HG03159 (cell line): ENCODE measurements at regions not wholly inside any gene's neighbourhood (a gene's known extent, or its start where the extent isn't known, plus 50 kb on each side); places are given as distances from the start of the nearest gene placed in this dataset.
"Not testable (repeated sequence)": the region's sequence is repeated elsewhere in the genome, so short reads cannot be mapped to it uniquely, and the experiment has no call there.

Experiments used
- ATAC-seq: cut with Tn5 transposase; IDR thresholded peaks from one replicate; pipeline ENCODE4 v1.9.1; 2021; ENCODE audit warnings: mild to moderate bottlenecking, moderate library complexity; ENCODE audit not compliant: unreplicated experiment

GRCh38 chr6:80942911-80943310 lies 809.6 kb downstream of the TENT5A start:
- ATAC-seq, result no peak

- ATAC-seq, result no peak
Observed at GRCh38 chr6:80940976-80941375, 811.5 kb downstream of the TENT5A start.

- no peak for ATAC-seq
Observed at GRCh38 chr6:80940571-80940970, 811.9 kb downstream of the TENT5A start.

- no peak for ATAC-seq
Observed at GRCh38 chr6:80939898-80940297, 812.6 kb downstream of the TENT5A start.

- no peak for ATAC-seq
Observed at GRCh38 chr6:80939480-80939879, 813.0 kb downstream of the TENT5A start.

- no peak for ATAC-seq
Observed at GRCh38 chr6:80938131-80938530, 814.4 kb downstream of the TENT5A start.

- ATAC-seq, result no peak
Observed at GRCh38 chr6:80932359-80932758, 820.1 kb downstream of the TENT5A start.

GRCh38 chr6:80930376-80930775 lies 822.1 kb downstream of the TENT5A start:
- no peak for ATAC-seq

GRCh38 chr6:80923816-80924215 lies 817.3 kb downstream of the BCKDHB start:
- ATAC-seq, result no peak

- no peak for ATAC-seq
Observed at GRCh38 chr6:80922916-80923455, 816.5 kb downstream of the BCKDHB start.

- ATAC-seq, result no peak
Observed at GRCh38 chr6:80921861-80922460, 815.5 kb downstream of the BCKDHB start.

- ATAC-seq, result no peak
Observed at GRCh38 chr6:80907831-80908230, 801.4 kb downstream of the BCKDHB start.

GRCh38 chr6:80903711-80904110 lies 797.2 kb downstream of the BCKDHB start:
- no peak for ATAC-seq

- ATAC-seq, result peak; percentile 62
Observed at GRCh38 chr6:80886475-80886874, 780.0 kb downstream of the BCKDHB start.

- ATAC-seq, result no peak
Observed at GRCh38 chr6:80872951-80873308, 766.5 kb downstream of the BCKDHB start.

- ATAC-seq, result no peak
Observed at GRCh38 chr6:80872199-80872950, 765.9 kb downstream of the BCKDHB start.

GRCh38 chr6:80862756-80863155 lies 756.3 kb downstream of the BCKDHB start:
- no peak for ATAC-seq

GRCh38 chr6:80860107-80860506 lies 753.6 kb downstream of the BCKDHB start:
- no peak for ATAC-seq

- ATAC-seq, result not testable (repeated sequence)
Observed at GRCh38 chr6:80847973-80848372, 741.5 kb downstream of the BCKDHB start.

GRCh38 chr6:80832337-80832736 lies 725.9 kb downstream of the BCKDHB start:
- ATAC-seq, result no peak

- ATAC-seq, result no peak
Observed at GRCh38 chr6:80793411-80793810, 686.9 kb downstream of the BCKDHB start.

GRCh38 chr6:80792151-80792550 lies 685.7 kb downstream of the BCKDHB start:
- ATAC-seq, result no peak
